ENCODE measurements at regions not wholly inside any gene's neighbourhood (a gene's known extent, or its start where the extent isn't known, plus 50 kb on each side); places are given as distances from the start of the nearest gene placed in this dataset. TPM values are rescaled to one million over a fixed set of nuclear protein-coding genes. Genes with fewer than 3 reads are reported as not detected.

GRCh38 chr5:179397516-179397915 lies 52.3 kb upstream of the ADAMTS2 start:
- WGBS (ENCODE audit: insufficient coverage): no CpG with 5 or more reads among the region's 3 CpGs
- Mint-ChIP-seq H3K9me3 (peaks cover 22 to 62% (median 56%) of the 10 kb centered on the region in 7 donors), H3K27me3 (ENCODE audit: low read depth in 3 of 3) (peaks cover 0 to 2% (median 0%) of the 10 kb centered on the region in 3 donors)

More at GRCh38 chr5:179397516-179397915, 52.3 kb upstream of the ADAMTS2 start:
- H3K79me2 ChIP-seq (ENCODE audit: insufficient read depth, low read length): no peaks in the 10 kb centered on the region
- no peak for TF ChIP-seq CTCF (IDR thresholded peaks at IDR 0.05)
- no peak overlapping the region for H3K9ac ChIP-seq (ENCODE audit: insufficient read depth, low read length, poor library complexity, severe bottlenecking)
- no peaks in the 10 kb centered on the region for H3K36me3 ChIP-seq (replicated peaks in 1 of 2; ENCODE audit: control insufficient read depth in 1 of 2, insufficient read depth in 2 of 2, low read length in 2 of 2)
- Mint-ChIP-seq H3K27ac (no peak overlapping the region), H3K36me3 (no peaks in the 10 kb centered on the region), H3K4me1 (peaks cover 2% of the 10 kb centered on the region), H3K4me3 (no peak overlapping the region)
- no peaks in the 10 kb centered on the region for H4K20me1 ChIP-seq (ENCODE audit: insufficient read depth, low read length)
- no peak overlapping the region for H3K27ac ChIP-seq (ENCODE audit: low read depth in 1 of 2, low read length in 2 of 2)
- H3K27me3 ChIP-seq (ENCODE audit: control insufficient read depth in 2 of 2, insufficient read depth in 2 of 2, low read length in 2 of 2): no peaks in the 10 kb centered on the region
- H2AFZ ChIP-seq (ENCODE audit: insufficient read depth, low read depth, low read length, poor library complexity, severe bottlenecking): no peak overlapping the region
- H3K4me2 ChIP-seq (replicated peaks; ENCODE audit: extremely low read depth, low read length, poor library complexity, severe bottlenecking): no peak overlapping the region
- no peak overlapping the region for H3K4me3 ChIP-seq (replicated peaks in 1 of 3; ENCODE audit: low read depth in 2 of 3, low read length in 3 of 3)
- intact Hi-C loops (cut with micrococcal nuclease): no loop called here
- DNase-seq: no peak
- H3K4me1 ChIP-seq (ENCODE audit: control insufficient read depth in 1 of 2, insufficient read depth in 2 of 2, low read length in 2 of 2): no peaks in the 10 kb centered on the region
- H3K9me3 ChIP-seq (replicated peaks in 1 of 2; ENCODE audit: control insufficient read depth in 1 of 2, insufficient read depth in 1 of 2, low read length in 2 of 2): peaks cover 37% of the 10 kb centered on the region in 2 donors

Small RNA genes lying in the stretch of these regions (small RNA-seq; reads per million reads assigned to genes)
- not detected for gene RF00015 (ENCODE audit: insufficient read length, low read depth)

Data from CD14-positive monocyte (primary cell).